Skeletal muscle tissue (tissue), 3 donors: ENCODE measurements at regions not wholly inside any gene's neighbourhood (a gene's known extent, or its start where the extent isn't known, plus 50 kb on each side); places are given as distances from the start of the nearest gene placed in this dataset.

Experiments
- H3K27ac ChIP-seq: one replicate; pipeline ENCODE4 v1.7.0; 2013; ENCODE audit warnings: mild to moderate bottlenecking, low read depth, low read length, inconsistent platforms
- H3K27me3 ChIP-seq, 3 donors: one replicate each; pipeline ENCODE4 v1.7.0; 2013; ENCODE audit warnings: low read length in 3 of 3; ENCODE audit not compliant: control insufficient read depth in 3 of 3, insufficient read depth in 3 of 3
- H3K36me3 ChIP-seq, 3 donors: one replicate each; pipeline ENCODE4 v1.7.0; 2013; ENCODE audit warnings: low read length in 3 of 3; ENCODE audit not compliant: control insufficient read depth in 3 of 3, insufficient read depth in 3 of 3
- H3K4me1 ChIP-seq, 3 donors: one replicate each; pipeline ENCODE4 v1.7.0; 2013; ENCODE audit warnings: low read length in 3 of 3, mild to moderate bottlenecking in 3 of 3; ENCODE audit not compliant: control insufficient read depth in 3 of 3, insufficient read depth in 3 of 3
- H3K4me3 ChIP-seq, 3 donors: one replicate each; pipeline ENCODE4 v1.7.0; 2013; ENCODE audit warnings: low read length in 3 of 3
- H3K9ac ChIP-seq, 3 donors: one replicate each; pipeline ENCODE4 v1.7.0; 2013; ENCODE audit warnings: low read length in 3 of 3, mild to moderate bottlenecking in 3 of 3, moderate library complexity in 2 of 3, low read depth in 1 of 3
- H3K9me3 ChIP-seq, 3 donors: one replicate each; pipeline ENCODE4 v1.7.0; 2013; ENCODE audit warnings: low read length in 3 of 3; ENCODE audit not compliant: control insufficient read depth in 3 of 3
- donor health status: Osteomylitis.

- H3K9me3 ChIP-seq = no peaks in the 10 kb centered on the region
- no peak overlapping the region for H3K27ac ChIP-seq
- H3K27me3 ChIP-seq = peaks cover 12 to 29% (median 18%) of the 10 kb centered on the region in 3 donors
- H3K9ac ChIP-seq = no peak overlapping the region
- no peak overlapping the region for H3K4me3 ChIP-seq
- no peaks in the 10 kb centered on the region for H3K4me1 ChIP-seq
- no peaks in the 10 kb centered on the region for H3K36me3 ChIP-seq
These were observed 101.2 kb downstream of the VPREB1 start for GRCh38 chr22:22345781-22346180.

- H3K36me3 ChIP-seq = no peaks in the 10 kb centered on the region
- no peaks in the 10 kb centered on the region for H3K9me3 ChIP-seq
- H3K27ac ChIP-seq = no peak overlapping the region
- peaks cover 12 to 29% (median 18%) of the 10 kb centered on the region in 3 donors for H3K27me3 ChIP-seq
- H3K4me3 ChIP-seq = no peak overlapping the region
- no peak overlapping the region for H3K9ac ChIP-seq
- no peaks in the 10 kb centered on the region for H3K4me1 ChIP-seq
These were observed 102.0 kb downstream of the VPREB1 start for GRCh38 chr22:22346401-22347107.

GRCh38 chr22:22348127-22348814 is 103.7 kb downstream of the VPREB1 start:
- H3K27me3 ChIP-seq = peaks cover 12 to 26% (median 16%) of the 10 kb centered on the region in 3 donors
- H3K4me1 ChIP-seq = no peaks in the 10 kb centered on the region
- no peak overlapping the region for H3K27ac ChIP-seq
- H3K9me3 ChIP-seq = no peaks in the 10 kb centered on the region
- H3K4me3 ChIP-seq = no peak overlapping the region
- H3K36me3 ChIP-seq = no peaks in the 10 kb centered on the region
- H3K9ac ChIP-seq = no peak overlapping the region

- H3K9me3 ChIP-seq = no peaks in the 10 kb centered on the region
- H3K4me1 ChIP-seq = no peaks in the 10 kb centered on the region
- no peak overlapping the region for H3K9ac ChIP-seq
- no peaks in the 10 kb centered on the region for H3K36me3 ChIP-seq
- H3K4me3 ChIP-seq = no peak overlapping the region
- peaks cover 15 to 27% (median 16%) of the 10 kb centered on the region in 3 donors for H3K27me3 ChIP-seq
- H3K27ac ChIP-seq = no peak overlapping the region
These were observed 104.3 kb downstream of the VPREB1 start for GRCh38 chr22:22348815-22349454.

- H3K9ac ChIP-seq = no peak overlapping the region
- no peaks in the 10 kb centered on the region for H3K4me1 ChIP-seq
- H3K27ac ChIP-seq = no peak overlapping the region
- no peaks in the 10 kb centered on the region for H3K9me3 ChIP-seq
- no peak overlapping the region for H3K4me3 ChIP-seq
- peaks cover 16 to 27% (median 20%) of the 10 kb centered on the region in 3 donors for H3K27me3 ChIP-seq
- H3K36me3 ChIP-seq = no peaks in the 10 kb centered on the region
These were observed 104.9 kb downstream of the VPREB1 start for GRCh38 chr22:22349455-22349836.

GRCh38 chr22:22351366-22351765 is 106.8 kb downstream of the VPREB1 start:
- peaks cover 22 to 34% (median 25%) of the 10 kb centered on the region in 3 donors for H3K27me3 ChIP-seq

GRCh38 chr22:22352371-22352999 is 107.9 kb downstream of the VPREB1 start:
- Histone ChIP-seq H3K36me3 (no peaks in the 10 kb centered on the region), H3K27me3 (peaks cover 22 to 37% (median 28%) of the 10 kb centered on the region in 3 donors)

More at GRCh38 chr22:22351366-22351765, 106.8 kb downstream of the VPREB1 start:
- Histone ChIP-seq H3K4me3 (no peak overlapping the region), H3K27ac (no peak overlapping the region), H3K36me3 (no peaks in the 10 kb centered on the region), H3K4me1 (no peaks in the 10 kb centered on the region), H3K9ac (no peak overlapping the region), H3K9me3 (no peaks in the 10 kb centered on the region)

GRCh38 chr22:22355096-22355834 is 110.7 kb downstream of the VPREB1 start:
- H3K27me3 ChIP-seq = peaks cover 7 to 19% (median 16%) of the 10 kb centered on the region in 3 donors
- H3K4me1 ChIP-seq = no peaks in the 10 kb centered on the region
- no peak overlapping the region for H3K27ac ChIP-seq
- H3K9me3 ChIP-seq = no peaks in the 10 kb centered on the region
- H3K4me3 ChIP-seq = no peak overlapping the region
- no peaks in the 10 kb centered on the region for H3K36me3 ChIP-seq
- H3K9ac ChIP-seq = no peak overlapping the region

More at GRCh38 chr22:22352371-22352999, 107.9 kb downstream of the VPREB1 start:
- Histone ChIP-seq H3K4me3 (no peak overlapping the region), H3K27ac (no peak overlapping the region), H3K4me1 (no peaks in the 10 kb centered on the region), H3K9me3 (no peaks in the 10 kb centered on the region), H3K9ac (no peak overlapping the region)

GRCh38 chr22:22357024-22357883 is 112.7 kb downstream of the VPREB1 start:
- no peaks in the 10 kb centered on the region for H3K36me3 ChIP-seq
- H3K27ac ChIP-seq = no peak overlapping the region
- peaks cover 6 to 17% (median 16%) of the 10 kb centered on the region in 3 donors for H3K27me3 ChIP-seq
- H3K4me1 ChIP-seq = no peaks in the 10 kb centered on the region
- H3K9me3 ChIP-seq = no peaks in the 10 kb centered on the region
- H3K4me3 ChIP-seq = no peak overlapping the region
- no peak overlapping the region for H3K9ac ChIP-seq
